HepG2 (cell line): ENCODE measurements at regions not wholly inside any gene's neighbourhood (a gene's known extent, or its start where the extent isn't known, plus 50 kb on each side); places are given as distances from the start of the nearest gene placed in this dataset.

Experiments
- ATAC-seq: fragments of 200-7000 bp; cut with Tn5 transposase; 3 replicates; pipeline ENCODE4 v1.9.1; 2020; ENCODE audit warnings: mild to moderate bottlenecking, moderate library complexity
- BruUV-seq: library from RNA; stranded (reverse); fragments of 400-500 nt; replicated peaks from 2 replicates; lab custom pipeline; 2021; lab: Mats Ljungman, UMichigan
- CTCF ChIA-PET: fragments of 300-600 bp; formaldehyde crosslinking; extraction: SDS; loops from one replicate; lab custom pipeline; 2021; ENCODE audit warnings: low total read pairs, inconsistent platforms, low intra/inter-chr PET ratio; lab: Yijun Ruan, JAX
- POLR2A ChIA-PET: fragments of 350-600 bp; sonication (Branson Sonifier 250); formaldehyde crosslinking; loops from one replicate; lab custom pipeline; 2020; ENCODE audit warnings: antibody characterized with exemption, inconsistent platforms; lab: Yijun Ruan, JAX
- DNase-seq: peaks from one replicate; pipeline ENCODE4 v3.0.0-alpha.2; 2015; ENCODE audit warnings: low spot score
- FAIRE-seq: peaks from 3 replicates; lab custom pipeline; 2011; peaks lifted over from hg19 to GRCh38; lab: Jason Lieb, UNC
- H2AFZ ChIP-seq: one replicate; pipeline ENCODE4 v1.6.1; 2011; ENCODE audit warnings: low read length, inconsistent platforms
- H3K27ac ChIP-seq: fragments of 300-600 bp; 3 replicates; pipeline ENCODE4 v1.8.0; 2011; ENCODE audit warnings: mixed run types, mild to moderate bottlenecking, mixed read lengths, low read length, inconsistent platforms; ENCODE audit not compliant: insufficient read depth; ENCODE audit errors: extremely low read length
- H3K27me3 ChIP-seq, 2 experiments: fragments of 200-600 bp in 1 of 2; 2 replicates in 1 of 2; 3 replicates in 1 of 2; pipeline versions ENCODE4 v1.6.0 to v1.8.0; 2011; ENCODE audit warnings: low read length in 2 of 2, mild to moderate bottlenecking in 2 of 2, moderate library complexity in 2 of 2, inconsistent platforms in 1 of 2; ENCODE audit not compliant: insufficient read depth in 2 of 2, control insufficient read depth in 1 of 2
- H3K36me3 ChIP-seq, 2 experiments: fragments of 200-600 bp in 1 of 2; replicated peaks in 1 of 2; 2 replicates in 1 of 2; 3 replicates in 1 of 2; pipeline versions ENCODE4 v1.5.1 to v1.8.0; 2011; ENCODE audit warnings: low read length in 2 of 2, inconsistent platforms in 1 of 2; ENCODE audit not compliant: insufficient read depth in 2 of 2, control insufficient read depth in 1 of 2
- H3K4me1 ChIP-seq: 2 replicates; pipeline ENCODE4 v1.5.1; 2012; ENCODE audit warnings: low read length, inconsistent platforms; ENCODE audit not compliant: insufficient read depth
- H3K4me2 ChIP-seq: 2 replicates; pipeline ENCODE4 v1.6.0; 2011; ENCODE audit warnings: low read depth, low read length, inconsistent platforms
- H3K4me3 ChIP-seq, 3 experiments: fragments of 200-600 bp in 1 of 3; sonication (generic), shearing (Covaris generic) in 1 of 3; replicated peaks in 1 of 3; 2 replicates each; pipeline ENCODE4 v1.5.1; 2011 to 2016; ENCODE audit warnings: low read length in 3 of 3, inconsistent platforms in 2 of 3, low read depth in 2 of 3, mild to moderate bottlenecking in 2 of 3, control low read depth in 1 of 3, mixed read lengths in 1 of 3; ENCODE audit not compliant: insufficient read depth in 1 of 3
- H3K79me2 ChIP-seq: one replicate; pipeline ENCODE4 v1.6.1; 2011; ENCODE audit warnings: low read length, inconsistent platforms; ENCODE audit not compliant: insufficient read depth
- H3K9ac ChIP-seq: 2 replicates; pipeline ENCODE4 v1.6.0; 2011; ENCODE audit warnings: mild to moderate bottlenecking, low read depth, low read length, inconsistent platforms; ENCODE audit not compliant: insufficient read depth
- H3K9me3 ChIP-seq: 2 replicates; pipeline ENCODE4 v1.5.1; 2012; ENCODE audit warnings: mild to moderate bottlenecking, low read length
- H4K20me1 ChIP-seq: 2 replicates; pipeline ENCODE4 v1.6.0; 2011; ENCODE audit warnings: inconsistent platforms, mild to moderate bottlenecking, low read length, moderate library complexity; ENCODE audit not compliant: insufficient read depth
- MZF1 ChIP-seq: sonication (generic); formaldehyde crosslinking; IDR thresholded peaks from 2 replicates; pipeline ENCODE4 v1.8.1; 2023; ENCODE audit warnings: mild to moderate bottlenecking, missing genetic modification reagents, borderline replicate concordance
- ZC3H4 ChIP-seq: sonication (generic); formaldehyde crosslinking; IDR thresholded peaks from 2 replicates; pipeline ENCODE4 v1.4.0; 2020; ENCODE audit warnings: missing genetic modification reagents, borderline replicate concordance
- ZNF331 ChIP-seq: sonication (generic); formaldehyde crosslinking; IDR thresholded peaks from 2 replicates; pipeline ENCODE4 v1.4.0; 2020; ENCODE audit warnings: missing genetic modification reagents
- ZNF782 ChIP-seq: sonication (generic); formaldehyde crosslinking; IDR thresholded peaks from 2 replicates; pipeline ENCODE4 v1.4.0; 2020; ENCODE audit warnings: missing genetic modification reagents, mild to moderate bottlenecking, borderline replicate concordance
- WGBS: methylation state at CpG from one replicate; pipeline ENCODE4 v1.1.6; 2017; ENCODE audit warnings: low lambda C conversion rate; 5-methylcytosine and 5-hydroxymethylcytosine counted together
- in situ Hi-C: cut with HindIII; loops from 2 replicates; pipeline ENCODE4 v1.10.0; 2017; ENCODE audit warnings: low pct_unique_long_range_greater_than_20kb; ENCODE audit not compliant: extremely low pct_ligation_motif_present
- intact Hi-C: fragments of 100-400 bp; cut with micrococcal nuclease; formaldehyde crosslinking; loops from one replicate; pipeline ENCODE4 v1.10.0; 2022; ENCODE audit not compliant: unreplicated experiment
- TF ChIP-seq, protein P1 (sequence below): sonication (generic); formaldehyde crosslinking; IDR thresholded peaks from 2 replicates; pipeline ENCODE4 v1.4.0; 2020; ENCODE audit warnings: missing genetic modification reagents
- TF ChIP-seq, protein P2 (sequence below): sonication (generic); formaldehyde crosslinking; IDR thresholded peaks from 2 replicates; pipeline ENCODE4 v1.4.0; 2020; ENCODE audit warnings: missing genetic modification reagents

DNA sequence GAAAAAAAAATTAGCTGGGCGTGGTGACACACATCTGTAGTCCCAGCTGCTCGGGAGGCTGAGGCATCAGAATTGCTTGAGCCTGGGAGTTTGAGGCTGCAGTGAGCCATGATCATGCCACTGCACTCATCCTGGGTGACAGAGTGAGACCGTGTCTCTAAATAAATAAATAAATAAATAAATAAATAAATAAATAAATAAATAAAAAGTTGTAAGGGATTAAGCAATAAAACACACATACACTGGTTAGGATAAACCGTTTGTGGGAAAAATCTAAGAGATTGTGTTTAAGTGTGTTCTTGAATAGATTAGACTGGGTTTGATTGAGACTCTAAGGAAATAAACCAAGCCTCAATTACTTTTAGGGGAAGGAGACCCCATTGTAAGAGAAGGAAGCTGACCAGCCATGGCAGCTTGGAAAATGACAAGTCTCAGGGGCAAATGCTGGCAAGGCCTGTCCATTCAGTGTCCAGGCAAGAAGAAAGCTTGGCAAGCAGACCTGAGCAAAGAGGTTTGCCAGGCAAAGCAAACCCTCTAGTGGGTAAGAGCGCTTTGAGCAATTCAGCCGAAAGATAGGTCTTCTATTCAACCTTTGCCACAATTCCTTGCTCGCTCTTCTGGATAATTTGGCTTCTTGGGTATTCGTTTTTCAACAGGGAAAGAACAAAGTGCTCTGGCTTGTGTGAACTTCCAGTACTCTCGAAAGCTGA, 106.9 kb upstream of the SERBP1 start:
- Histone ChIP-seq H3K9me3 (no peaks in the 10 kb centered on the region), H2AFZ (no peak overlapping the region), H3K4me1 (peaks cover 60% of the 10 kb centered on the region), H3K4me3 (no peak overlapping the region), H3K27me3 (no peaks in the 10 kb centered on the region), H3K79me2 (no peaks in the 10 kb centered on the region), H3K27ac (no peak overlapping the region), H3K36me3 (no peaks in the 10 kb centered on the region), H3K4me2 (no peak overlapping the region), H4K20me1 (no peaks in the 10 kb centered on the region), H3K9ac (no peak overlapping the region)
- CTCF ChIA-PET: no interaction called here
- ATAC-seq: no peak
- POLR2A ChIA-PET: interaction anchor here (1.0 to 1.7 kb wide), 3 partner anchors 148 to 223 kb away, joined by 3 to 6 read pairs (median 3); partner anchors contain the start of gene GADD45A
- FAIRE-seq: no peak
- no TSS peak for BruUV-seq
- in situ Hi-C loops (loop anchor here (5.0 kb wide), 1 partner anchor 145 kb away; no protein-coding TSS in a partner anchor), intact Hi-C loops (loop anchor here (5.0 to 10.0 kb wide), 2 partner anchors 110 to 318 kb away; no protein-coding TSS in a partner anchor)
- TF ChIP-seq ZC3H4 (CRISPR knock-in tag) (no peak), ZNF782 (CRISPR knock-in tag) (no peak), ZNF331 (CRISPR knock-in tag) (no peak), MZF1 (CRISPR knock-in tag) (no peak)
- TF ChIP-seq, protein P1, sequence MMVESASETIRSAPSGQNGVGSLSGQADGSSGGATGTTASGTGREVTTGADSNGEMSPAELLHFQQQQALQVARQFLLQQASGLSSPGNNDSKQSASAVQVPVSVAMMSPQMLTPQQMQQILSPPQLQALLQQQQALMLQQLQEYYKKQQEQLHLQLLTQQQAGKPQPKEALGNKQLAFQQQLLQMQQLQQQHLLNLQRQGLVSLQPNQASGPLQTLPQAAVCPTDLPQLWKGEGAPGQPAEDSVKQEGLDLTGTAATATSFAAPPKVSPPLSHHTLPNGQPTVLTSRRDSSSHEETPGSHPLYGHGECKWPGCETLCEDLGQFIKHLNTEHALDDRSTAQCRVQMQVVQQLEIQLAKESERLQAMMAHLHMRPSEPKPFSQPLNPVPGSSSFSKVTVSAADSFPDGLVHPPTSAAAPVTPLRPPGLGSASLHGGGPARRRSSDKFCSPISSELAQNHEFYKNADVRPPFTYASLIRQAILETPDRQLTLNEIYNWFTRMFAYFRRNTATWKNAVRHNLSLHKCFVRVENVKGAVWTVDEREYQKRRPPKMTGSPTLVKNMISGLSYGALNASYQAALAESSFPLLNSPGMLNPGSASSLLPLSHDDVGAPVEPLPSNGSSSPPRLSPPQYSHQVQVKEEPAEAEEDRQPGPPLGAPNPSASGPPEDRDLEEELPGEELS (CRISPR knock-in tag): no peak
- TF ChIP-seq, protein P2, sequence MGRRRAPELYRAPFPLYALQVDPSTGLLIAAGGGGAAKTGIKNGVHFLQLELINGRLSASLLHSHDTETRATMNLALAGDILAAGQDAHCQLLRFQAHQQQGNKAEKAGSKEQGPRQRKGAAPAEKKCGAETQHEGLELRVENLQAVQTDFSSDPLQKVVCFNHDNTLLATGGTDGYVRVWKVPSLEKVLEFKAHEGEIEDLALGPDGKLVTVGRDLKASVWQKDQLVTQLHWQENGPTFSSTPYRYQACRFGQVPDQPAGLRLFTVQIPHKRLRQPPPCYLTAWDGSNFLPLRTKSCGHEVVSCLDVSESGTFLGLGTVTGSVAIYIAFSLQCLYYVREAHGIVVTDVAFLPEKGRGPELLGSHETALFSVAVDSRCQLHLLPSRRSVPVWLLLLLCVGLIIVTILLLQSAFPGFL (CRISPR knock-in tag): no peak
- 85% methylated on average over 9 of the region's 9 CpGs for WGBS
- no peak for DNase-seq
